ENCODE measurements at regions not wholly inside any gene's neighbourhood (a gene's known extent, or its start where the extent isn't known, plus 50 kb on each side); places are given as distances from the start of the nearest gene placed in this dataset.

GRCh38 chr12:85693093-85693665 lies 143.0 kb downstream of the RASSF9 start:
- DNase-seq = no peak

GRCh38 chr12:85695097-85695715 lies 141.0 kb downstream of the RASSF9 start:
- DNase-seq = no peak

GRCh38 chr12:85697003-85697402 lies 139.2 kb downstream of the RASSF9 start:
- no peak for DNase-seq

- DNase-seq = no peak
These were observed 137.3 kb downstream of the RASSF9 start for GRCh38 chr12:85698937-85699336.

- no peak for DNase-seq
These were observed 127.4 kb downstream of the RASSF9 start for GRCh38 chr12:85708775-85709174.

- no peak for DNase-seq
These were observed 124.3 kb downstream of the RASSF9 start for GRCh38 chr12:85711735-85712390.

- DNase-seq = no peak
These were observed 122.8 kb downstream of the RASSF9 start for GRCh38 chr12:85713373-85713772.

- DNase-seq = no peak
These were observed 121.8 kb downstream of the RASSF9 start for GRCh38 chr12:85714425-85714824.

GRCh38 chr12:85720308-85721033 lies 115.7 kb downstream of the RASSF9 start:
- no peak for DNase-seq

GRCh38 chr12:85725991-85726390 lies 110.2 kb downstream of the RASSF9 start:
- DNase-seq = no peak

GRCh38 chr12:85733221-85733840 lies 102.9 kb downstream of the RASSF9 start:
- no peak for DNase-seq

- no peak for DNase-seq
These were observed 102.2 kb downstream of the RASSF9 start for GRCh38 chr12:85733984-85734383.

- DNase-seq = no peak
These were observed 96.0 kb downstream of the RASSF9 start for GRCh38 chr12:85740186-85740585.

GRCh38 chr12:85741046-85741445 lies 95.2 kb downstream of the RASSF9 start:
- no peak for DNase-seq

GRCh38 chr12:85747941-85748495 lies 88.2 kb downstream of the RASSF9 start:
- no peak for DNase-seq
